ENCODE measurements at regions not wholly inside any gene's neighbourhood (a gene's known extent, or its start where the extent isn't known, plus 50 kb on each side); places are given as distances from the start of the nearest gene placed in this dataset.

GRCh38 chr17:14875557-14876412, 389.3 kb downstream of the PMP22 start:
- TF ChIP-seq CTCF (IDR thresholded peaks at IDR 0.05; ENCODE audit: low read depth, low read length): no peak
- TF ChIP-seq EZH2phosphoT487 (IDR thresholded peaks at IDR 0.05; ENCODE audit: low read depth): no peak
